ENCODE measurements at regions not wholly inside any gene's neighbourhood (a gene's known extent, or its start where the extent isn't known, plus 50 kb on each side); places are given as distances from the start of the nearest gene placed in this dataset.

DNA sequence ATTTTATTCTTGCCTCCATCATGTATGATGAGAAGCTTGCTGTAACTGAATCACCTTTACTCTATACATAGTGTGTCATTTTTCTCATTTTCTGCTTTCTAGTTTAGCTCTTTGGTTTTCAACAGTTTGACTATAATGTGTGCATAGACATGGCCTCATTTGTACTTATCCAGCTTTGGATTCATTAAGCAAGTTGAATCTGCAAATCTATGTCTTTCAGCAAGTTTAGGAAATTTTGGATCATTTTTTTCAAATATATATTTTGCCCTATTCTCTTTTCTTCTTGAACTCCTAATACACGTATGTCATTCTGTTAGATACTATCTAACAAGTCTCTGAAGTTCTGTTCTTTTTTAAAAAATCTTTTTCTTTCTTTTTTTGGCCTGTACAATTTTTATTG, 57.8 kb downstream of the PRLHR start:
- no peak for DNase-seq (ENCODE audit: low read depth in 2 of 3, low spot score in 2 of 3)

DNA sequence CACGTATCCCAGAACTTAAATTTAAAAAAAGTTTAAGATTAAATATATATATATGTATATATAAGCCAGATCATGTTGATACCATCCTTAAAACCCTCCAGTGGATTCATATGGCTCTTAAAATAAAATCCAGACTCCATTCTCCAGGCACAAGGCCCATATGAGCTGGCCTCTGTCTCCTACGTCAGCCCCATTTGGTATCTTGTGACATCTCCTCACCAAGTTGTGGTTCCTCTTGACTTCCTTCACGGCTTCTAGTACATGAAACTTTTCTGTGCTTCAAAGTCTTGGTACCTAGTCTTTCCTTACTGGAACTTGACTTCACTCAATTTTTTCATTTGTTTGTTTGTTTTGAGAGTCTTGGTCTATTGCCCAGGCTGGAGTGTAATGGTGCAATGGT, 61.3 kb downstream of the PRLHR start:
- no peak for DNase-seq (ENCODE audit: low read depth in 2 of 3, low spot score in 2 of 3)

DNA sequence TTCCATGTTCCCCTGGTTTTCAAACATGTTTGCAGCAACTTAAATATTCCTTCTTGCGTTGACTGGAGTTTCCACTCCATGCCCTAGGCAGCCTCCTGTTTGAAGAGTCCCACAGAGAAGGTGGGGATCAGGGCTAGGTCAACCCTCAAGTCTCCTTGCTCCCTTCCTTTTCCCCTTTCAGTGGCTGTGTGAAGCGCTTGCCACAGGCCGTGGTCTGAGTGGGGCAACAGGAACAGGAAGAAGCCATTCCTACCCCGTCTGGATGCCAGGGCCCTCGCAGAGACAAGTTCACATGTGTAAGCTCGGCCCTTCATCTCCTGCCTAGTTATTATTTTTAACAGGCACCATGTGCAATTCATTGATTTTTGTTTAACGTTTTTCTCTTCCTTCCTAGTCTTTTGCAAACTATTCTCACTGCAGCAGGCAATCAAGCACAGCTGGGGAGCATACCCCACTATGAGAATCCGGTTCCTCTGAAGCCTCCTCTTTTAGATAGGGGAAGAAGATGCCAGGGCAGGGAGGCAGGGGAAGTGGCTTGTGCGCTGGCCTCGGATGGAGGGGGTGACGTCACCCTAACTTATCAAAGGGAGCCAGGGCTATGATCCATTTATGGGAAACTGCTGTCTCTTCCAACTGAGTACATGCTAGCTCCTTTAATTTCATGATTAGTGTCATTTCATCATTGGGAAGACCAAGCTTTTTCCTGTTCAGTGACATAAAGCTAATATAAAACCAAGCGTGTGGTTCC, 64.2 kb downstream of the PRLHR start:
- DNase-seq (ENCODE audit: low read depth in 2 of 3, low spot score in 2 of 3) = no peak

DNA sequence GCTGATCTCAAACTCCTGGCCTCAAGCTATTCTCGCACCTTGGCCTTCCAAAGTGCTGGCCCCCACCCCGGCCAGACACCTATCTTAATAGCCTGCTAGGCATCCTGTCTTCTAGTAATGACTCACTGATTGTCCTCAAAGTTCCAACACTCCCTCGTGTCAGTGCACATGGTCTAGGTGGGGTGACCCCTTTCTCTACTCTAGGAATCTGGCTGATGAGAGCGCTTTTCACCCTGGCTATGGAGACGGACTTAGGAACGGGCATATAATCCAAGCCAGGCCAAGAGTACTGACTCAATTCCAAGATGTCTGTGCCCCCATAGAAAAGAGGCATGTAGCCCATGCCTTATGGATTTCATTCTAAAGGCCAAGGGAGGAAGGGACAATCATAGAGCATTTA, 67.0 kb downstream of the PRLHR start:
- DNase-seq (ENCODE audit: low read depth in 2 of 3, low spot score in 2 of 3) = no peak

DNA sequence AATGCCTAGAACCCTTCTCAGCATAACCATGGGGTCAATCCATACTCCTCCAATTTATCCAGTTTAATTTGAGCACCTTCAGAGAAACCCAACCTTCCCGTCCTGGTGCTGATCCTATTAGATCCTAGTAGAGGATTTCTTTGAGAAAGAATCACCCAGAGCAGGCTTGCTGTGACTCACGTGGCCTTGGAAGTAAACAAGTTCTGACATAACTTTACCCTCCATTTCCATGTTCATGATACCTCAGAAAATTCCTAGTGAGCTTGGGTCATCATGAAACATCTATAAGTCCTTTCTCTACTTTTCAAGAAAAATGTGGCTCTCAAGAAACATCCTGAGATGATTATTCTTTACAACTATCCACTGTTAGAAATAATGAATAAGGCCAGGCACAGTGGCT, 71.7 kb downstream of the PRLHR start:
- DNase-seq (ENCODE audit: low read depth in 2 of 3, low spot score in 2 of 3) = no peak

DNA sequence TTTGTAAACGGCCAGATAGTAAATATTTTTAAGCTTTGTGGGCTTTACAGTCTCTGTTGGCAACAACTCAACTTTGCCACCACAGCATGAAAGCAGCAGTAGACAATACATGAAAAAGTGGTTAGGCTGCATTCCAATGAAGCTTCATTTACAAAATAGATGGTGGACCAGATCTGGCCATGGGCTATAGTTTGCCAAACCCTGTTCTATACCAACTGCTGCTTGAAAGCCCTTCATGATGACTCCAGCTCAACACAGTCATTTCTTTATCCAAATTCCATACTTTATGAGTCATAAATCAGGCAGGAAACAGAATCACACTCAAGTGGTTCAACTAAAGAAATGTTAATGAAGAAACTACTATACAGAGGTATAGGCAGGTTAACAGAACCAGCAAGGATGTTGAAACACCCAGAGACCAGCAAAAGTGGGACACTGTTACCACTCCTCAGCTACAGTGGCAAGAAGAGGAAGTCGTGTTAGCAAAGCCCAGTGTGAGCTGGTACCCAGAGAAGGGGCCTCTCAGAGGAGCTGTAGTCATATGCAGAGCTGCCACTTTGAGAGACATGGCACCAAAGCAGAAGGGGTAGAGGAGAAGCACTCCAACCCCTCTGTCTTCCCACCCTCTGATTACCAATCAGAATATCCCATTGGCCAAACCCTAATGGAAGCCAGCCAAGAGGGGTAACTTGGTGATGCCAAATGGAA, 72.5 kb downstream of the PRLHR start:
- DNase-seq (ENCODE audit: low read depth in 2 of 3, low spot score in 2 of 3) = no peak

DNA sequence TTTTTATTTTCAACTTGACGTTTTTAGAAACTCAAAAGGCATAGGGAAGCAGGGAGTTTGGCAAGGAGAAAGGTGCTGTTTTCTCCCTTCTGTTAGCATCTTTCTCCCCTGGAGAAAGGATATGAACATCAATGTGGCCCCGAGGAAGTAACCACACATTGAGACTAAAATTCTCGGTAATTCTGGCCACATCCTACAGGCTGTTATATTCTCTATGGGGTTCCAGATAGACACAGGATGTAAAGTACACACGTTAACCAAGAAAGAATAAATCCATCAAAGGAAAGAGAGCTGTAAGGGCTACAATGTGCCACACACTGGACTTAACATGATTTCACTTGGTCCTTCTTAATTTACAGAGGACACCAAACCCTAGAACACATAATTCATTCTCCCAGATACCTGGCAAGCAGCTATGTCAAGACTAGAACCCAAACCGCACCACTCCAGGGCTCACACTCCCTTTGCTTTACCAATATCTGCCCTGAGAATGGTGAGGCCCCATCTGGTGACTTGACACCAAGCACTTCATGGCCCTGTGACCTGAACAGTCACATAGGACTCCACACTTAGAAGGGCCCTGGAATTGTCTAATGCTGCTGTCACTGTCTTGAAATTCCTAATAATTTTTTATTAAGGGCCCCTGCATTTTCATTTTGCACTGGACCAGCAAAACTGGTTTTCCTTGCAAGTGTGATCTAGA, 73.9 kb downstream of the PRLHR start:
- no peak for DNase-seq (ENCODE audit: low read depth in 2 of 3, low spot score in 2 of 3)

DNA sequence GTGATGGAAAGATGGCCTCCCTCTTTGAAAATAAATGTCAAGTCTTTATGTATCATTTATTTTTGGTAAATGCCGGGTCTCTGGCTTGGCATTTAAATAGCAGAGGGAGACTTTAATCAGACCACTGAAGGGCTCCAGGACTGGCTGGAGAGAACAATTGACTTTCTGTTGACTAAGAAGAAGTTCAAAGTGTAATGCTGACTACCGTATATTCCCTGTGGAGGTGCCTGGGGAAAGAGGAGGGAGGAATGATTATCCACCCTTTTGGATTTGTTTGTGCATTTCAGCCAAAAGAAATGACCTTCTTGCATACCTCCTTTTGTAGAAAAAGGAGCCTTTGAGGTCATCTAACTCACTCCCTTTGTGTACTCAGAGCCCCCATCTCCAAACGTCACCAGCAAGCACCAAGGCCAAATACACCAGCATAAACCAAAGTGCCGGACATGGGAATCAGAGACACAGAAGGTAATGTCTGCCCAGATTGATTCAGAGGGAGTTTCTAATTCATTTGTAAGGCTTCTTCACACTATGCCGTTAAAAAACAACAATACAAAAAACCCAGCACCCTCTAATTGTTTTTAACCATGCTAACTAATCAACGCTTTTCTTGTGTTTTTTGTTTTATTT, 75.2 kb downstream of the PRLHR start:
- no peak for DNase-seq (ENCODE audit: low read depth in 2 of 3, low spot score in 2 of 3)

DNA sequence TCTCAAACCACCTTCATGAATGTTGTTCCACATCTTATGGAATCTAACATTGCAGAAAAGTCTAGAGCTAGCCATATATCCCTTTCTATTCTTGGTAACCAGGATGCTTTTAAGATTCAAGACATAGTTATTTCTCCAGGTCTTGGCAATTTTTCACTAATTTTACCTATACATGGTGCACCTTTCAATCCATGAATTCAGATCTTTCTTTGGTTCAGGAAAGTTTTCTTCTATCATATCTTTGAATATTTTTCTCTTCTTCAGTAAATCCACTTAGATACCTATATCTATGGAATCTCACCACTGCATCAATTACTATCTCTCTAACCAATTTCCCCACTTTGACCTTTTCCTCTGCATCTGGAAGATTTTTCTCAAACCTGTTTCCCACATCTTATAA, 77.4 kb downstream of the PRLHR start:
- no peak for DNase-seq (ENCODE audit: low read depth in 2 of 3, low spot score in 2 of 3)

DNA sequence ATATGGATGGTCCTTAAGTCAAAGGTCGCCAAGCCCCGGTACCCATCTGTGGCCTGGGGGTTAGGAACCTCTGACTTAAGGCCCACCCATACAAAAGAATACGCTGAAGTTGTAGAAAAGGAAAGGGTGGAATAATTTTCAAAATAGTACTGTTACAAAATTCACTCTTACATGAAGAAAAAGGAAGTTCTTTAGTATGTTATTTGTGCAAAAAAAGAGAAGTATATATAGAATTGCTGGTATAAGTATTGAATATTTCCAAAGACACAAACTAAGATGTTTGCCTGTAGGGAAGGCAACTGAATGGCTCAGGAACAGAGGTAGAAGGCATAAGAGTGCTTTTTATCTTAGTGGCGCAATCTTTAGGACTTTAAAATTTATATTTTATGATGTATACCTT, 78.7 kb downstream of the PRLHR start:
- no peak for DNase-seq (ENCODE audit: low read depth in 2 of 3, low spot score in 2 of 3)

DNA sequence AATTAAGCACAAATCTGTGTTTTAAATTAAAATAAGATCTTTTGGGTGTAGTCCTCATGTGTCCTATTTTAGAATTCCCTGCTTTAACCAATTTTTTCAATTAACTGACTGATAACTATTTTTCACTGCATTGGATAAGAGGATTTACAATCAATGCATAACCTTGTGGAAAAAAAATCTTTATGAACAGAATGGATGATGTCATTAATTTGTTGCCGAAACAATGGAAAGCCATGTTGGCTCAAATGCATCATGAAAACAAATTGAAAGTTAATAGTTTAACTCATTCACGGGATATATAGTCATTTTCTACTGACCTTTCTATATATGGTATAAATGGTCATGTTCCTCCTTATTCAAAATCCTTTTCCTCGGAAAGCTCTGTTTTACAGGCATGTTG, 82.3 kb downstream of the PRLHR start:
- no peak for DNase-seq (ENCODE audit: low read depth in 2 of 3, low spot score in 2 of 3)

DNA sequence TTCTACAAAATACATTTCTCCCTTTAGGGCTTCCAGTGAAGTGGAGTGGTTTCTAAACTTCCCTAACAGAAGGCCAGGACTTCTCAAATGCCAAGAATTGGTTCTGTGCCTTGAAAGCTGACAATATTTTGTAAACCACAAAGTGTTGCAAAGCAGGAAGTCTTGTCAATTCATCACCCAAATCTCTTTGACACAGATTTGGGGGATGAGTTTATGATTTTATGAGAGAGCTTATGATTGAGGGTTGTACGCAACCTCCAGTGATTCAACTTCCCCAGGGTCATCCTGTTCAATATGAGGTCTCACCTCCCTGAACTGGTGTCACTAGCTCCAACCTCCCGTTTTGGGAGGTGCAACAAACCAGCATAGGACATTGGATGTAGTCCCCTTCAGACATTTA, 83.7 kb downstream of the PRLHR start:
- DNase-seq (ENCODE audit: low read depth in 2 of 3, low spot score in 2 of 3) = no peak

DNA sequence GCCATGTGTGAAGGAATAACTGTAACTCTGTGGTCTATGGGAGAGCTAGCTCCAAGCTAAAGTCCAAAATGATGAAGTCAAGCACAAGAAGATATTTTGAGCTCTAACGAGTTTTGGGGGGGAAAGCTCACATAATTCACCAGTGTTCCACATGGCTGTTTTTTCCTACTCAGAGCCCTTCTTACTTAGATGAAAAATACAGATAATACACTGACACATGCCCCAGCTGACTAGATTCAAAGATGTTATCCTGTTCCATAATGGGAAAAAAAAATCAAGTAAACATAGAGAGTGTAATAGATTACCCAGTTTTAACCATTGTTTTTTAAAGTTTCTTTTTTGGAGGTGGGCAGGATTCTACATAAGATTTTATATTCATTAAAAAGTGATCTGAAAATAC, 86.6 kb downstream of the PRLHR start:
- no peak for DNase-seq (ENCODE audit: low read depth in 2 of 3, low spot score in 2 of 3)

DNA sequence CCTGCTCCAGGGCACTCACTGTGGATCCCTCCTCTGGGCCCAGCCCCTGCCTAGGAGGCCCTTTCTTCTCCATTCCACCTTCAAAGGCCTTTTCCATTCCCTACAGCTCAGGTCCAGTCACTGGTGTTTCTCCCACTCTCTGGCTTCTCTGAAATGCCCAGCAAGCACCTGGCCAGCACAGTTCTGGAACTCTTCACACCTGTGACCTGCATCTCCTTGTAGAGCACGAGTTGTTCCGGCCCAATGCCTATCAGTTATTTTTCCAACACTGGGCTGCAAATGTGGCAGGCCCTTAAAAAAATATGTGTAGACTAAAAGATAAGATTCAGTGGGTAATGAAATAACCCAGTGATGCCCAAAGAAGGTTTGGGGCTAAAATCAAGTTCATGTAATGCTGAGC, 87.1 kb downstream of the PRLHR start:
- DNase-seq (ENCODE audit: low read depth in 2 of 3, low spot score in 2 of 3) = no peak

DNA sequence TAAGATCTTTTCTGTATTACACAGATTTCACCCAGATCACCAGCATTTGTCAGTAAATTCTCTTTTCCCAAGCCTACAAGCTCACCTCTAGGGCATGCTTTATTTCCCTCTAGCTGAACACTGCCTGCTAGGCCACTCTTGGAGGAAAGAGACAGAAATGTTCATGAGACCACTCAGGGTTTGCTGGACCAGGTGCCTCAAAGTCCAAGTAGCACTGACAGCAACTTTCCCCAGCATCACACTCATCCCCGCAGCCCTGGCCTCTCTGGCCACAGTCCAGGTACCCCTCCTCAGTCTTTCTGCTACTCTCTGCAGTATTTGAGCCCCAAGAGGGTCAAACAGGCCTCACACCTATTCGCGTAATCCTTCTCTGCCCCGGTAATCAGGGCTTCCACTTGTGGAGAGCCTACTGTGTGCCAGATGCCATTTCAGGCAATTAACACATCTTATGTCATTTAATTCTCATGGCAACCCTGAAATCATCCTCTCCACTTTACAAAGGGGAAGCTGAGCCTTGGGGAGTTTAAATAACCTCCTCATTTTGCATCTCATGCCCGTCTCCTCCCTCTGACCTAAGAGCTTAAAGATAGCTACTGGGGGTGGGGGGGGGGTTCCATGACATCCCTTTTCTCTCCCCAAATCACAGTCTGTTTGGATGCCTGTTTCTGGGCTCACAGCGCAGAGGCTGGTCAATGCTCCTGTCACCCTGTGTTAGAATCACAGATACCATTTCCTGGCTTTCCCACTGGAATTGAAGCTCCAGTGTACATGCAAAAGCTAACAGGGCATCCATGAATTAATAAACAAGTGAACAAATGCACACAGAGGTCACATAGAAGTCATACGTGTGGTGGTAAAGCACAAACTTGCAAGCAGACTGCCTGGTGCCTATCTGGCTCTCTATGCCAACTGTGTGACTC, 88.5 kb downstream of the PRLHR start:
- DNase-seq (ENCODE audit: low read depth in 2 of 3, low spot score in 2 of 3) = no peak

DNA sequence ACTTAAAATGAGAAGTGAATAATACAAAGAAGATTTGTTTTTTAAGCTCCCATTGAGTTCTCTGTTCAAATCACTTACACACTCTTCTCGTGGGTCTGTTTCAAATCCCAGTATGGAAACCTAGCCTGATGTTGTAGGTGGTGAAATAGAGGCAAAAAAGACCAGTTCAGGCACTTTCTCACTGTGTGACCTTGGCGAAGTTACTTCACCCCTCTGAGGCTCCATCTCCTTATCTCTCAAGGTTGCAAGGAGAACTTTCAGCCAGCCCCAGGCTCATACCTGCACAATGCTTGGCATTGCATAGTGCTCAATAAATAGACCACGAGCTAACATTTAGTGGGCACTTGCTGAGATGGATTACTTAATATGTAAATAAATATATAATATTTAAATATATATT, 90.1 kb downstream of the PRLHR start:
- DNase-seq (ENCODE audit: low read depth in 2 of 3, low spot score in 2 of 3) = no peak

DNA sequence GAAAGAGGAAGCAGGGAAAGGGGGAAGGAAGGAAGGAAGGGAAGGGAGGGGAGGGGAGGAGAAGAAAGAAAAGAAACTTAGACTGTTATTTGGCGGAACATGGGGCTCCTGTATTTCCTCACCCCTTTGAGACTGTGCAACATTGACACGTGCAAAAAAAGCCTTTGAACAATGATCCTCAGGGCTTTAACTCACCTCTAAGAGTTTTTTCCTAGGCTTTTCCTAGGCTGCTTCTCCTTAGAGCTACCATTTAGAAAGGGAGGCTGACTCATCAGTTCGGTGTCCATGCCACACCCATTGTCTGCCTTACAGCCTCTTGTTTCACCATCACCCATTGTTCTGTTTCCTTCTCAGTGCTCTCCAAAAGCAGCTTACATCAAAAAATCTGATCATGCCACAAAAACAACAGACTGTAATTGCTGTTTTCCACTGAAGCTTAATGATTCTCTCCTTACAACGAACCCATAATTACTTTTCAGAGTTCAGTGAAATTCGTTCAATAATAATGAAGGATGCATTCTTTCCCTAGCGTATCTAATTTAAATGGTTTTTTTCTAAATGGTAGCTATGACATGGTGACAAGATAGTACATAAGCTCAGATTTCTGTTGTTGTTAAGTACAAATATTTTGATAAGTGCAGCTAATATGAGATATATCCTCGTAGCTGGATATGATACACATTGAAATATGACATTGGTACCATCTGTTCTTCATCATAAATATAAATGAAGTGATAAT, 90.8 kb downstream of the PRLHR start:
- no peak for DNase-seq (ENCODE audit: low read depth in 2 of 3, low spot score in 2 of 3)

DNA sequence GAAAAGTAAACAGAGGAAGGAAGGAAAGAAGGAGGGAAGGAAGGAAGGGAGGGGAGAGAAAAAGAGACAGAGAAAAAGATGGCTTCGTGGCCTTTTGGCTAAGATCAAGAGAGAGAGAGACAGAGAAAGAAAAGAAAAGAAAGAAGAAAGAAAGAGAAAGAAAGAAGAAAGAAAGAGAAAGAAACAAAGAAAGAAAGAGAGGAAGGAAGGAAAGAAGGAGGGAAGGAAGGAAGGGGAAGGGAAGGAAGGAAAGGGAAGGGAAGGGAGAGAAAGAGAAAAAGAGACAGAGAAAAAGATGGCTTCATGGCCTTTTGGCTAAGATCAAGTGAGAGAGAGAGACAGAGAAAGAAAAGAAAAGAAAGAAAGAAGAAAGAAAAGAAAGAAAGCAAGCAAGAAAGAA, 91.4 kb downstream of the PRLHR start:
- DNase-seq (ENCODE audit: low read depth in 2 of 3, low spot score in 2 of 3) = no peak

DNA sequence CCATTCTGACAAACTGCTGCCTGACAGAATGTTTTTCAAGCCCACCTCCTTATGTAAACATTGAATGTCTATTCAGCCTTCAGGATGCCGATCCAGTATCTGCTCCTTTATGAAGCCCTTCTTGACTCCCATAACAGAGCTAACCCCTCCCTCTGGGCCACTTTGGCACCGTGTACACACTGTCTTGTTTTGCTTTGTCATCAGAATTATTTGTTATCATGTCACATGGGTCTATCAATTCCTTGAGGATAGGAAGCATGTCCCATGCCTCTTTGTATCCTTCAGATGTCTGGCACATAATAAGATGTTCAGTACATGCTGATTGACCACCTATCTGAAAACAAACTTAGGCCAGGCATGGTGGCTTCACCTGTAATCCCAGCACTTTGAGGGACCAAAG, 92.3 kb downstream of the PRLHR start:
- DNase-seq (ENCODE audit: low read depth in 2 of 3, low spot score in 2 of 3) = no peak
